Osteoblast (primary cell): ENCODE measurements at regions not wholly inside any gene's neighbourhood (a gene's known extent, or its start where the extent isn't known, plus 50 kb on each side); places are given as distances from the start of the nearest gene placed in this dataset.

ENCODE experiments used
- DNase-seq: peaks from one replicate; pipeline ENCODE4 v3.0.0; 2011; ENCODE audit warnings: low spot score, mixed read lengths; ENCODE audit not compliant: insufficient read length; ENCODE audit errors: missing footprints
- H2AFZ ChIP-seq: 2 replicates; pipeline ENCODE4 v1.6.0; 2011; ENCODE audit warnings: mild to moderate bottlenecking, low read length
- H3K27ac ChIP-seq: 2 replicates; pipeline ENCODE4 v1.5.1; 2011; ENCODE audit warnings: mild to moderate bottlenecking, low read depth, low read length, moderate library complexity
- H3K27me3 ChIP-seq: 2 replicates; pipeline ENCODE4 v1.6.0; 2012; ENCODE audit warnings: mild to moderate bottlenecking, control low read depth, inconsistent platforms, low read length, moderate library complexity; ENCODE audit not compliant: insufficient read depth
- H3K36me3 ChIP-seq: 2 replicates; pipeline ENCODE4 v1.5.1; 2011; ENCODE audit warnings: mild to moderate bottlenecking, low read length, control low read depth, moderate library complexity; ENCODE audit not compliant: insufficient read depth
- H3K4me1 ChIP-seq: 2 replicates; pipeline ENCODE4 v1.5.1; 2011; ENCODE audit warnings: mild to moderate bottlenecking, low read length, control low read depth, moderate library complexity; ENCODE audit not compliant: insufficient read depth
- H3K4me2 ChIP-seq: 2 replicates; pipeline ENCODE4 v1.6.0; 2011; ENCODE audit warnings: mild to moderate bottlenecking, low read length; ENCODE audit not compliant: insufficient read depth
- H3K4me3 ChIP-seq: fragments of 200-600 bp; sonication (generic); 3 replicates; pipeline ENCODE4 v1.5.1; 2012; ENCODE audit warnings: mild to moderate bottlenecking, low read length, inconsistent platforms; ENCODE audit not compliant: insufficient read depth
- H3K79me2 ChIP-seq: 2 replicates; pipeline ENCODE4 v1.6.0; 2012; ENCODE audit warnings: mild to moderate bottlenecking, low read length, control low read depth, inconsistent platforms; ENCODE audit not compliant: insufficient read depth
- H3K9me3 ChIP-seq: 2 replicates; pipeline ENCODE4 v1.5.1; 2011; ENCODE audit warnings: low read depth, low read length, control low read depth
- H4K20me1 ChIP-seq: 2 replicates; pipeline ENCODE4 v1.6.0; 2012; ENCODE audit warnings: mild to moderate bottlenecking, low read length, control low read depth; ENCODE audit not compliant: insufficient read depth
- TF ChIP-seq, protein P1 (sequence below): IDR thresholded peaks from 2 replicates; pipeline ENCODE4 v1.5.1; 2011; ENCODE audit warnings: mild to moderate bottlenecking, low read depth, low read length, moderate library complexity; ENCODE audit errors: extremely low read depth

DNA sequence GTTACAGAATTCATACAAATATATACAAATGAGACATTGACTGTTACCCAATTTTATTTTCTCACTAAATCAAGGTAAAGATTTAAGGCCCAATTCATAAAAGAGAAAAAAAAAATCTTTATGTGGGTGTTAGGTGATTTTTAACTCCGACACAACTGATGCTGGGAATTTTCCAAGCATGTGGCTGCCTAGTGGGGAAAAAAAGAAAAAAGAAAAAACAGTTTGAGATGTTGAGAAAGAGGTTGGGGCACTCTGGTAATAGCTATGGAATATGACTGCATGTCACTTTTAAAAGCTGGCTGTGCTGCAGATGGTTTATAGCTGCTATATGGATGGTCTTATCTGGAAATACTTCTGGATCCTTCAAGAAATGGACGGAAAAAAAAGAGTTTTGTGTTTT lies 739.9 kb upstream of the SOX9 start:
- H2AFZ ChIP-seq: no peak overlapping the region
- no peaks in the 10 kb centered on the region for H3K27me3 ChIP-seq
- no peaks in the 10 kb centered on the region for H4K20me1 ChIP-seq
- DNase-seq: no peak
- no peaks in the 10 kb centered on the region for H3K9me3 ChIP-seq
- no peak overlapping the region for H3K27ac ChIP-seq
- H3K4me1 ChIP-seq: peaks cover 7% of the 10 kb centered on the region
- no peaks in the 10 kb centered on the region for H3K36me3 ChIP-seq
- H3K4me3 ChIP-seq: no peak overlapping the region
- no peak overlapping the region for H3K4me2 ChIP-seq
- TF ChIP-seq, protein P1, sequence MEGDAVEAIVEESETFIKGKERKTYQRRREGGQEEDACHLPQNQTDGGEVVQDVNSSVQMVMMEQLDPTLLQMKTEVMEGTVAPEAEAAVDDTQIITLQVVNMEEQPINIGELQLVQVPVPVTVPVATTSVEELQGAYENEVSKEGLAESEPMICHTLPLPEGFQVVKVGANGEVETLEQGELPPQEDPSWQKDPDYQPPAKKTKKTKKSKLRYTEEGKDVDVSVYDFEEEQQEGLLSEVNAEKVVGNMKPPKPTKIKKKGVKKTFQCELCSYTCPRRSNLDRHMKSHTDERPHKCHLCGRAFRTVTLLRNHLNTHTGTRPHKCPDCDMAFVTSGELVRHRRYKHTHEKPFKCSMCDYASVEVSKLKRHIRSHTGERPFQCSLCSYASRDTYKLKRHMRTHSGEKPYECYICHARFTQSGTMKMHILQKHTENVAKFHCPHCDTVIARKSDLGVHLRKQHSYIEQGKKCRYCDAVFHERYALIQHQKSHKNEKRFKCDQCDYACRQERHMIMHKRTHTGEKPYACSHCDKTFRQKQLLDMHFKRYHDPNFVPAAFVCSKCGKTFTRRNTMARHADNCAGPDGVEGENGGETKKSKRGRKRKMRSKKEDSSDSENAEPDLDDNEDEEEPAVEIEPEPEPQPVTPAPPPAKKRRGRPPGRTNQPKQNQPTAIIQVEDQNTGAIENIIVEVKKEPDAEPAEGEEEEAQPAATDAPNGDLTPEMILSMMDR: no peak
- H3K79me2 ChIP-seq: no peaks in the 10 kb centered on the region

DNA sequence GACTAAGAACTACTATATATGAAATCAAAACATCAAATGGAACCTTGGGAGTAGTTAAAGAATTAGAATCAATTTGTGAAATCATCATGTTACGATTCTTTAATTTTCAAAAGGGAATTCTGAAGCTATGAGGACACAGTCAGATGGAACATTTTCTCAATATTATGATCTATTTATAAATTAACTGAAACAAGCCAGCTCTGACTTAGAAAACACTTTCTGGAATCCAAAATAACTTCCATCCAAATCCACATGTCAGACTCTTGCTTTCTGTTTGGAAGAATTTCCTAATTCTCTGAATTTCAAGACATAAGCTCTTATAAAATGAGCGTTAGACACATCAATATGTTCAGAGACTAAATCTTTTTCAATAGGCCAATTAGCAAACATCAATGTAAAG lies 737.7 kb upstream of the SOX9 start:
- H3K4me1 ChIP-seq: no peaks in the 10 kb centered on the region
- H3K4me3 ChIP-seq: no peak overlapping the region
- H4K20me1 ChIP-seq: no peaks in the 10 kb centered on the region
- no peak overlapping the region for H3K4me2 ChIP-seq
- no peaks in the 10 kb centered on the region for H3K36me3 ChIP-seq
- H3K79me2 ChIP-seq: no peaks in the 10 kb centered on the region
- TF ChIP-seq, protein P1: no peak
- H3K27me3 ChIP-seq: no peaks in the 10 kb centered on the region
- DNase-seq: no peak
- H3K27ac ChIP-seq: no peak overlapping the region
- no peak overlapping the region for H2AFZ ChIP-seq
- no peaks in the 10 kb centered on the region for H3K9me3 ChIP-seq

DNA sequence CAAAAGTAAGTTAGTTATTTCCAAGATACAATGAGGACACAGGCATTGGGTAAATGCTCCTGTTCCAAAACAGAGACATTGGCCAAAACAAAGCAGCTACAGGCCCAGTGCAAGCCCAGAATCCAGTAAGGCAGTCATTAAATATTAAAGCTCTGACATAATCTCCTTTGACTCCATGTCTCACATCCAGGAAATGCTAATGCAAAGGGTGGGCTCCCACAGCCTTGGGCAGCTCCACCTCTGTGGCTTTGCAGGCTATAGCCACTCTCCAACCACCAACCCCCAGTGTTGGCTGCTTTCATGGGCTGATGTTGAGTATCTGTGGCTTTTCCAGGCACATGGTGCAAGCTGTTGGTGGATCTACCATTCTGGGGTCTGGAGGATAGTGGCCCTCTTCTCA lies 733.4 kb upstream of the SOX9 start:
- H3K27me3 ChIP-seq: no peaks in the 10 kb centered on the region
- no peaks in the 10 kb centered on the region for H3K79me2 ChIP-seq
- H3K9me3 ChIP-seq: no peaks in the 10 kb centered on the region
- TF ChIP-seq, protein P1: no peak
- H4K20me1 ChIP-seq: no peaks in the 10 kb centered on the region
- no peak overlapping the region for H3K4me2 ChIP-seq
- DNase-seq: no peak
- H2AFZ ChIP-seq: no peak overlapping the region
- no peak overlapping the region for H3K4me3 ChIP-seq
- no peak overlapping the region for H3K27ac ChIP-seq
- H3K36me3 ChIP-seq: no peaks in the 10 kb centered on the region
- peaks cover 1% of the 10 kb centered on the region for H3K4me1 ChIP-seq

DNA sequence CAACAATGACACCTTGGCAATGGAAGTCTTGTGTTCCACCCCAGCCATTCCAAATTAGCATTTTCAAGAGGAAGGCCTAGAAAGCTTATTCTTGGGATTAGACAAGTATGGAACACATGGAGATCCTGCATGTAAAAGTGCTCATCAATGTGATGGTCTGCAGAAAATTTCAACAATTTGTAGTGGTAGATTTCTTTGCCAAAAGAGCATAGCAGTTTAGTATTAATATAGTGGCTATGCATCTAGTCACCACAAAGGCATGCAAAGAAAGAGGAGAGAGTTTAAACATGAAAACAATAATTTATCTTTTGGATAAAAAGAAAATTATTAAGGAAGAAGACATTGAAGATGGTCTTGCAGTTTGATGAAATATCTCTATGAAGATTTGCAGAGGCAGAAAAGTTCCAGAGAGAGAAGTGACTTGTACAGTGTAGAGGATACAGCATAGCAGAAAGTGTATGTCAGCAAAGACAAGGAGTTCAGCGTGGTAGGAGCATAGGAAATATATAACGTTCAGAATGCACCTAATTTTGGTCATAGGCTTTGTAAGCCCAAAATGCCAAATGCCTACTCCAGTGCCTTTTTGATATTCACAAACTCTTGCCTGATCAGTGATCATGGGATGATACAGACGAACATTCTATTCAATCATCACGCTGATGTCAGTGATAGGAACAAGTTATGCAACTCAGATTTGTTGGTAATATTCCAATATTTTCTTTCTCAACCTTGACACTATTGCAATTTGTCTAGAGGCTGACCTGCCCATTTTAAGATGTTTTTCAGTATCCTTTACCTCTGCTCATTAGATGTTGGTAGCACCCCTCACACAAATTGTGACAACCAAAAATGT lies 727.9 kb upstream of the SOX9 start:
- TF ChIP-seq, protein P1: no peak
- Histone ChIP-seq H3K27ac (no peak overlapping the region), H3K4me3 (no peak overlapping the region), H4K20me1 (no peaks in the 10 kb centered on the region), H2AFZ (peak overlapping the region; percentile 26), H3K79me2 (no peaks in the 10 kb centered on the region), H3K4me2 (peak overlapping the region; percentile 26), H3K36me3 (no peaks in the 10 kb centered on the region), H3K9me3 (no peaks in the 10 kb centered on the region), H3K4me1 (peaks cover 11% of the 10 kb centered on the region), H3K27me3 (no peaks in the 10 kb centered on the region)
- no peak for DNase-seq
